ENCODE measurements at regions not wholly inside any gene's neighbourhood (a gene's known extent, or its start where the extent isn't known, plus 50 kb on each side); places are given as distances from the start of the nearest gene placed in this dataset.

GRCh38 chr1:94309216-94309615 is 71.8 kb upstream of the ARHGAP29 start:
- TF ChIP-seq CTCF (IDR thresholded peaks at IDR 0.05; ENCODE audit: low read depth, low read length) (no peak), EZH2phosphoT487 (IDR thresholded peaks at IDR 0.05; ENCODE audit: low read depth) (no peak)
